Esophagus muscularis mucosa (tissue), 4 donors: ENCODE measurements at regions not wholly inside any gene's neighbourhood (a gene's known extent, or its start where the extent isn't known, plus 50 kb on each side); places are given as distances from the start of the nearest gene placed in this dataset.
"Not testable (repeated sequence)": the region's sequence is repeated elsewhere in the genome, so short reads cannot be mapped to it uniquely, and the experiment has no call there.

Source experiments
- DNase-seq: peaks from one replicate; pipeline ENCODE4 v3.0.0-alpha.2; 2017; ENCODE audit errors: extremely low spot score
- H3K27ac ChIP-seq, 4 donors: fragments of 200-600 bp; sonication (generic); replicated peaks in 1 of 4; 1 replicate in 3 of 4; 2 replicates in 1 of 4; pipeline ENCODE4 v1.5.1; 2016 to 2019; ENCODE audit warnings: mild to moderate bottlenecking in 1 of 4
- H3K27me3 ChIP-seq, 4 donors: fragments of 200-600 bp; sonication (generic); one replicate each; pipeline versions ENCODE4 v1.5.1 to v1.6.0; 2016 to 2019
- H3K36me3 ChIP-seq, 4 donors: fragments of 200-600 bp; sonication (generic); one replicate each; pipeline ENCODE4 v1.5.1; 2016 to 2019
- H3K4me1 ChIP-seq, 4 donors: fragments of 200-600 bp; sonication (generic); one replicate each; pipeline ENCODE4 v1.5.1; 2016 to 2019
- H3K4me3 ChIP-seq, 4 donors: fragments of 200-600 bp; sonication (generic); 1 replicate in 2 of 4; 2 replicates in 2 of 4; pipeline ENCODE4 v1.5.1; 2016 to 2019; ENCODE audit warnings: mild to moderate bottlenecking in 4 of 4, moderate library complexity in 1 of 4
- H3K9me3 ChIP-seq, 4 donors: fragments of 200-600 bp; sonication (generic); 1 replicate in 3 of 4; 2 replicates in 1 of 4; pipeline ENCODE4 v1.5.1; 2016 to 2019
- EP300 ChIP-seq: sonication (generic); formaldehyde crosslinking; IDR thresholded peaks from one replicate; pipeline ENCODE4 v1.6.1; 2017; ENCODE audit warnings: antibody characterized with exemption
- POLR2A ChIP-seq: fragments of 450-650 bp; IDR thresholded peaks from one replicate; pipeline ENCODE4 v1.6.1; 2017; ENCODE audit warnings: antibody characterized with exemption, moderate library complexity, mild to moderate bottlenecking, low read depth
- POLR2AphosphoS5 ChIP-seq, 2 donors: sonication (generic); formaldehyde crosslinking; IDR thresholded peaks; one replicate each; pipeline ENCODE4 v1.6.1; 2017; ENCODE audit warnings: antibody characterized with exemption in 2 of 2
- WGBS: methylation state at CpG from one replicate; pipeline ENCODE4 v1.1.5; 2018; 5-methylcytosine and 5-hydroxymethylcytosine counted together
- intact Hi-C: fragments of 100-400 bp; cut with DNase I; formaldehyde crosslinking; loops from one replicate; pipeline ENCODE4 v1.15.1; 2023
- TF ChIP-seq, protein P1 (sequence below), 3 experiments: fragments of 200-600 bp in 2 of 3; fragments of 450-650 bp in 1 of 3; sonication (generic) in 2 of 3; IDR thresholded peaks; one replicate each; pipeline ENCODE4 v1.5.1; 2017 to 2019; ENCODE audit warnings: antibody characterized with exemption in 3 of 3, mild to moderate bottlenecking in 2 of 3, moderate library complexity in 1 of 3

DNA sequence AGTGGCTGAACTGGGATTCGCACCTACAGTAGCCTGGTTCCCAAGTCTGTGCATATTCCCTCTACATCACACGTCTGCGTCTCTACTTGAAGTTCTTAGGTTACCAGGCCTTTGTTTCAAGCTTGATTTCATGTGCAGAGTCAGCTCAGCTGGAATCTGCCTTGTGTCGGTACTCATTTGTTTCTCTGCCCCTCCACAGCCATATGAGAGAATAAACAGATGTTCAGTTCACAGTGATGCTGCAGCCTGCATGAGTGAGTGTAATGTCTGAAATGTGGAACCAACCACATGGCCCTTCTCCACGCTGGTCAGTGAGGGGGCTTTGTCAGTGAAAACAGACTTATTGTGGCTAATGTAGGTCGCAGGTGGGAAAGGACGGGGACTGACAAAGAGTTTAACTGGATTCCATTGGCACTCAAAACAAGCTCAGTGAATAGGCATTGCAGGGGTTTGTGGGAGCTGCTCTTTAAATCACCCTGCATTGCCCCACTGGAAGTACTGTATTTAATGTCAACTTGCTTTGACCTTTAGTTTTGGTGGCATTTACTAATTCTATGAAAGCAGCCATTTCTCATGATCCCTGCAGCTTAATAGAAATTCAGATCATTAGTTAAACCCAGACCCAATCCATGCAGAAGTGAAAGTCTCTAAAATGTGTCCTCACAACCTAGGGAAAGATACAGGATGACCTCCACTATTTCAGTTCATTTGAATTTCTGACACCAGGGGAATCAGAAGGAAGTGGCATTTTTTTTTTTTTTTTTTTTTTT, 136.4 kb upstream of the FAM78B start:
- H3K36me3 ChIP-seq, result no peaks in the 10 kb centered on the region
- no peak for DNase-seq
- no peak overlapping the region for H3K4me3 ChIP-seq
- 42% methylated on average over 7 of the region's 7 CpGs for WGBS
- H3K27ac ChIP-seq, result no peak overlapping the region
- no peaks in the 10 kb centered on the region for H3K4me1 ChIP-seq
- intact Hi-C loops, result no loop called here
- H3K9me3 ChIP-seq, result no peaks in the 10 kb centered on the region
- no peaks in the 10 kb centered on the region for H3K27me3 ChIP-seq
- TF ChIP-seq, protein P1, sequence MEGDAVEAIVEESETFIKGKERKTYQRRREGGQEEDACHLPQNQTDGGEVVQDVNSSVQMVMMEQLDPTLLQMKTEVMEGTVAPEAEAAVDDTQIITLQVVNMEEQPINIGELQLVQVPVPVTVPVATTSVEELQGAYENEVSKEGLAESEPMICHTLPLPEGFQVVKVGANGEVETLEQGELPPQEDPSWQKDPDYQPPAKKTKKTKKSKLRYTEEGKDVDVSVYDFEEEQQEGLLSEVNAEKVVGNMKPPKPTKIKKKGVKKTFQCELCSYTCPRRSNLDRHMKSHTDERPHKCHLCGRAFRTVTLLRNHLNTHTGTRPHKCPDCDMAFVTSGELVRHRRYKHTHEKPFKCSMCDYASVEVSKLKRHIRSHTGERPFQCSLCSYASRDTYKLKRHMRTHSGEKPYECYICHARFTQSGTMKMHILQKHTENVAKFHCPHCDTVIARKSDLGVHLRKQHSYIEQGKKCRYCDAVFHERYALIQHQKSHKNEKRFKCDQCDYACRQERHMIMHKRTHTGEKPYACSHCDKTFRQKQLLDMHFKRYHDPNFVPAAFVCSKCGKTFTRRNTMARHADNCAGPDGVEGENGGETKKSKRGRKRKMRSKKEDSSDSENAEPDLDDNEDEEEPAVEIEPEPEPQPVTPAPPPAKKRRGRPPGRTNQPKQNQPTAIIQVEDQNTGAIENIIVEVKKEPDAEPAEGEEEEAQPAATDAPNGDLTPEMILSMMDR (IDR thresholded peaks at IDR 0.05), result no peak
- no peak for TF ChIP-seq EP300

DNA sequence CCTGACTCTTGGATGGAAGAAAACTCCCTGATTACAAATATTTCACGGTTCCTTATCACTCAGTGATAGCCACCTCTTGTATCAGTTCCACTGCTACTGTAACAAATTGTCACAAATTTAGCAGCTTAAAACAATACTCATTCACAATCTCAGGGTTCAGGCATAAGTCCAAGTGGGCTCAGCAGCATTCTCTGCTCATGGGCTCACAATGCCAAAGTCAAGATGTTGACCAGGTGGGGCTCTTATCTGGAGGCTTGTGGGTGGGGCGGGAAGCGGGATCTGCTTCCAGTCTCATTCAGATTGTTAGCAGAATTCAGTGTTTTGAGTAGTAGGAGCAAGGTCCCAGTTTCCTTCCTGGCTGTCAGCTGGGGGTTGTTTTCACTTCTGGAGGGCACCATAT, 137.3 kb upstream of the FAM78B start:
- DNase-seq, result no peak
- Histone ChIP-seq H3K36me3 (no peaks in the 10 kb centered on the region), H3K27ac (no peak overlapping the region), H3K4me1 (no peaks in the 10 kb centered on the region), H3K9me3 (no peaks in the 10 kb centered on the region), H3K4me3 (no peak overlapping the region), H3K27me3 (no peaks in the 10 kb centered on the region)
- 92% methylated on average over 3 of the region's 3 CpGs for WGBS
- intact Hi-C loops, result no loop called here
- no peak for TF ChIP-seq POLR2A
- TF ChIP-seq POLR2AphosphoS5 (IDR thresholded peaks at IDR 0.05), result no peak
- TF ChIP-seq, protein P1 (IDR thresholded peaks at IDR 0.05), result no peak
- TF ChIP-seq EP300, result no peak

DNA sequence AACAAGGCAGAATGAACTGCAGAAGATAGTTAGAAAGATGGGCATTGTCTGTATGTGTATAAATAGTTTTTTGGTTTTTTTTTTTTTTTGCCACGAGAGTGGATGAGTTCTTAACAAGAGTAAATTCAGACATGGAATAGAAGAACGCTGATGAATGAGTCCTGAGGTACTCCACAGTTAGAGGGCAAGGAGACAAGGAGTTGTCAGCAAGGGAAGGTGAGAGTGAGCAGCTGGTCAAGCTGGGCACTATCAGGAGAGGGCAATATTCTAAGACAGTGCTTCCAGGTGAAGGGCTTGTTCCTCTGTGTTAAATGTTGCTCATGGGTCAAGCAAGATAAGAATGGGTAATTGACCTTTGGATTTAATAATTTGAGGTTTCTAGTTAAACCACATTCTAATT, 138.6 kb upstream of the FAM78B start:
- Histone ChIP-seq H3K4me1 (no peaks in the 10 kb centered on the region), H3K36me3 (no peaks in the 10 kb centered on the region), H3K27ac (no peak overlapping the region), H3K9me3 (no peaks in the 10 kb centered on the region), H3K27me3 (no peaks in the 10 kb centered on the region), H3K4me3 (no peak overlapping the region)
- no peak for TF ChIP-seq POLR2AphosphoS5 (IDR thresholded peaks at IDR 0.05)
- TF ChIP-seq, protein P1 (IDR thresholded peaks at IDR 0.05), result no peak
- no peak for TF ChIP-seq POLR2A
- TF ChIP-seq EP300, result no peak
- intact Hi-C loops, result no loop called here
- no peak for DNase-seq
- 67% methylated on average over 2 of the region's 2 CpGs for WGBS

DNA sequence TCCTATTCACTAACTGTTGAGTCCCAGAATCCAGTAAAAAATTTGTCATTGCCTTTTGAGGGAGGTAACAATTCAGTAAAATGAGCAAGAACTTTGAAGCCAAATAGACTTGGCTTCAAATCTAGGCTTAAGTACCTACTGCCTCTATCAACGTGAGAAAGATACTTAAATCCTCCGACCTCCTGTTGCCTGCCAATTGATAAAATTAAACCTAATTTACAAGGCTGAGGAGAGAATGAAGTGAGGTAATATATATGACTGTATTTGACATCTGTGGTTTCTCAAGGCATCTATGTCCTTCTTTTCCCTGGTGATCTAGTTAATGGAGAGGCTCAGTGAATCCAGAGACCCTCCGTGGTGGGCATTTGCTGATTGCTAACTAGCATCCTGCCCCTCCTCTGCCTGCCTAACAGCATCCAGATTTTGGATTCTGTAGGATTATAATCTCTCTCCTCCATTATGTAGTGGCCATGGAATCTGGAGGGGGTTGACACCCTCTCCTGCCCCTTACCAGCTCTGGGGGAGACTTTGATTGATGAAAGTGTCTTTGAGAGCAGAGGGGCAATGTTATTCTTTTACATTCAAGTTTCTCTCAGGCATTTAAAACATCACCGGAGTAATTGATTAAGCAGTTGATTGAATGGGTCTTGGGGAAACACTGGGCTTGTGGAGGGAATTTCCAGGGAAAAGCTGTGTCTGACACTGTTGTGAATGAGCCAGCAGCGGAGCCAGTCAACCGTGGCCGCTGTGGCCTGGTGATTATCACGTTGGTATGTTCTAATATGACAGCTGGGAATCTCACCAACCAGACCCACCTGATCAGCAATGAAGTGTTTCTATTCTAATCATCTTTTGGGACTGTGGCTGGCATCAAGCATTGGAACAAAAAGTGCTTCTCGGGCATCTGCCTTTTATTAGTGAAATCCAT, 140.7 kb upstream of the FAM78B start:
- Histone ChIP-seq H3K27me3 (no peaks in the 10 kb centered on the region), H3K4me1 (no peaks in the 10 kb centered on the region), H3K27ac (no peak overlapping the region), H3K4me3 (no peak overlapping the region), H3K9me3 (no peaks in the 10 kb centered on the region), H3K36me3 (no peaks in the 10 kb centered on the region)
- intact Hi-C loops, result no loop called here
- no peak for DNase-seq
- WGBS, result 40% methylated on average over 9 of the region's 9 CpGs
- TF ChIP-seq EP300 (no peak), POLR2AphosphoS5 (IDR thresholded peaks at IDR 0.05) (no peak), POLR2A (no peak)
- TF ChIP-seq, protein P1 (IDR thresholded peaks at IDR 0.05), result no peak

DNA sequence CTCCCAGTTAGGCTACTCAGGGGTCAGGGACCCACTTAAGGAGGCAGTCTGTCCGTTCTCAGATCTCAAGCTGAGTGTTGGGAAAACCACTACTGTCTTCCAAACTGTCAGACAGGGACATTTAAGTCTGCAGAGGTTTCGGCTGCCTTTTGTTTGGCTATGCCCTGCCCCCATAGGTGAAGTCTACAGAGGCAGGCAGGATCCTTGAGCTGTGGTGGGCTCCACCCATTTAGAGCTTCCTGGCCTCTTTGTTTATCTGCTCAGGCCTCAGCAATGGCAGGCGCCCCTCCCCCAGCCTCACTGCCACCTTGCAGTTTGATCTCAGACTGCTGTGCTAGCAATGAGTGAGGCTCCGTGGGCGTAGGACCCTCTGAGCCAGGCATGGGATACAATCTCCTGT, 149.5 kb upstream of the FAM78B start:
- H3K4me3 ChIP-seq, H3K4me1 ChIP-seq, H3K36me3 ChIP-seq, DNase-seq, H3K27me3 ChIP-seq, intact Hi-C loops, H3K9me3 ChIP-seq, H3K27ac ChIP-seq: not testable (repeated sequence)
- WGBS, result 74% methylated on average over 5 of the region's 5 CpGs
